ENCODE measurements at regions not wholly inside any gene's neighbourhood (a gene's known extent, or its start where the extent isn't known, plus 50 kb on each side); places are given as distances from the start of the nearest gene placed in this dataset.
"Not testable (repeated sequence)": the region's sequence is repeated elsewhere in the genome, so short reads cannot be mapped to it uniquely, and the experiment has no call there.

GRCh38 chr13:86253497-86253896 lies 454.3 kb upstream of the SLITRK6 start:
- not testable (repeated sequence) for H3K36me3 Mint-ChIP-seq (ENCODE audit: low read depth); H3K27me3 Mint-ChIP-seq (ENCODE audit: insufficient read depth); H3K27ac Mint-ChIP-seq; H3K4me3 Mint-ChIP-seq; H3K9me3 Mint-ChIP-seq; DNase-seq; H3K4me1 Mint-ChIP-seq (ENCODE audit: low read depth)

- not testable (repeated sequence) for DNase-seq; H3K27ac Mint-ChIP-seq; H3K4me1 Mint-ChIP-seq (ENCODE audit: low read depth); H3K4me3 Mint-ChIP-seq; H3K36me3 Mint-ChIP-seq (ENCODE audit: low read depth); H3K9me3 Mint-ChIP-seq; H3K27me3 Mint-ChIP-seq (ENCODE audit: insufficient read depth)
These were observed 456.6 kb upstream of the SLITRK6 start for GRCh38 chr13:86255820-86256219.

GRCh38 chr13:86269511-86269910 lies 470.3 kb upstream of the SLITRK6 start:
- DNase-seq: no peak
- TF ChIP-seq CTCF (IDR thresholded peaks at IDR 0.05): no peak
- H3K27me3 Mint-ChIP-seq (ENCODE audit: insufficient read depth): no peaks in the 10 kb centered on the region
- no peak overlapping the region for H3K27ac Mint-ChIP-seq
- no peaks in the 10 kb centered on the region for H3K4me1 Mint-ChIP-seq (ENCODE audit: low read depth)
- no peak overlapping the region for H3K4me3 Mint-ChIP-seq
- peaks cover 4% of the 10 kb centered on the region; the same call in 1 of the 2 replicates for H3K9me3 Mint-ChIP-seq
- H3K36me3 Mint-ChIP-seq (ENCODE audit: low read depth): no peaks in the 10 kb centered on the region

- Mint-ChIP-seq H3K4me3 (no peak overlapping the region), H3K36me3 (ENCODE audit: low read depth) (no peaks in the 10 kb centered on the region), H3K4me1 (ENCODE audit: low read depth) (no peaks in the 10 kb centered on the region), H3K9me3 (peaks cover 10% of the 10 kb centered on the region; the same call in 1 of the 2 replicates), H3K27ac (no peak overlapping the region), H3K27me3 (ENCODE audit: insufficient read depth) (no peaks in the 10 kb centered on the region)
- no peak for TF ChIP-seq CTCF (IDR thresholded peaks at IDR 0.05)
- no peak for DNase-seq
These were observed 483.2 kb upstream of the SLITRK6 start for GRCh38 chr13:86282442-86282841.

GRCh38 chr13:86283031-86283430 lies 483.8 kb upstream of the SLITRK6 start:
- Mint-ChIP-seq H3K4me1 (ENCODE audit: low read depth) (no peaks in the 10 kb centered on the region), H3K9me3 (peaks cover 6% of the 10 kb centered on the region; the same call in 1 of the 2 replicates)

GRCh38 chr13:86298725-86299124 lies 499.5 kb upstream of the SLITRK6 start:
- DNase-seq: no peak

More at GRCh38 chr13:86283031-86283430, 483.8 kb upstream of the SLITRK6 start:
- Mint-ChIP-seq H3K4me3 (no peak overlapping the region), H3K36me3 (ENCODE audit: low read depth) (no peaks in the 10 kb centered on the region), H3K27me3 (ENCODE audit: insufficient read depth) (no peaks in the 10 kb centered on the region), H3K27ac (no peak overlapping the region)
- no peak for DNase-seq
- no peak for TF ChIP-seq CTCF (IDR thresholded peaks at IDR 0.05)

More at GRCh38 chr13:86298725-86299124, 499.5 kb upstream of the SLITRK6 start:
- no peak overlapping the region for H3K4me3 Mint-ChIP-seq
- no peaks in the 10 kb centered on the region for H3K27me3 Mint-ChIP-seq (ENCODE audit: insufficient read depth)
- H3K27ac Mint-ChIP-seq: no peak overlapping the region
- no peaks in the 10 kb centered on the region for H3K4me1 Mint-ChIP-seq (ENCODE audit: low read depth)
- H3K9me3 Mint-ChIP-seq: peaks cover 19% of the 10 kb centered on the region
- no peaks in the 10 kb centered on the region for H3K36me3 Mint-ChIP-seq (ENCODE audit: low read depth)
- no peak for TF ChIP-seq CTCF (IDR thresholded peaks at IDR 0.05)
